PC-9 (cell line): ENCODE measurements at regions not wholly inside any gene's neighbourhood (a gene's known extent, or its start where the extent isn't known, plus 50 kb on each side); places are given as distances from the start of the nearest gene placed in this dataset.

Source experiments
- CTCF ChIP-seq: fragments of 200-600 bp; sonication (generic); conservative IDR thresholded peaks from 2 replicates; pipeline ENCODE4 v1.6.1; 2017; ENCODE audit warnings: mixed run types, antibody characterized with exemption, mild to moderate bottlenecking, moderate library complexity
- EZH2 ChIP-seq: fragments of 200-600 bp; sonication (generic); IDR thresholded peaks from 2 replicates; pipeline ENCODE4 v1.8.0; 2017; ENCODE audit warnings: antibody characterized with exemption, low read depth

- TF ChIP-seq CTCF: no peak
- TF ChIP-seq EZH2: no peak
These were observed 571.1 kb upstream of the DIPK2B start for GRCh38 chrX:45771560-45772340.
